KMS-11 (cell line): ENCODE measurements at regions not wholly inside any gene's neighbourhood (a gene's known extent, or its start where the extent isn't known, plus 50 kb on each side); places are given as distances from the start of the nearest gene placed in this dataset.
"Not testable (repeated sequence)": the region's sequence is repeated elsewhere in the genome, so short reads cannot be mapped to it uniquely, and the experiment has no call there.

Experiments
- H2AFZ ChIP-seq: fragments of 200-600 bp; sonication (generic); 2 replicates; pipeline ENCODE4 v1.6.1; 2016; ENCODE audit warnings: antibody characterized with exemption, mixed run types, low read depth
- H3K27ac ChIP-seq: fragments of 200-600 bp; sonication (generic); 2 replicates; pipeline ENCODE4 v1.6.1; 2016; ENCODE audit warnings: mild to moderate bottlenecking, mixed run types
- H3K27me3 ChIP-seq: fragments of 200-600 bp; sonication (generic); 2 replicates; pipeline ENCODE4 v1.6.1; 2017; ENCODE audit warnings: mild to moderate bottlenecking, low read depth, mixed run types, moderate library complexity; ENCODE audit not compliant: insufficient read depth
- H3K36me3 ChIP-seq: fragments of 200-600 bp; sonication (generic); 2 replicates; pipeline ENCODE4 v1.6.1; 2017; ENCODE audit warnings: mild to moderate bottlenecking, mixed run types; ENCODE audit not compliant: insufficient read depth
- H3K4me1 ChIP-seq: fragments of 200-600 bp; sonication (generic); 2 replicates; pipeline ENCODE4 v1.6.1; 2016; ENCODE audit warnings: mild to moderate bottlenecking, low read depth, mixed run types; ENCODE audit not compliant: poor library complexity, severe bottlenecking
- H3K4me2 ChIP-seq: fragments of 200-600 bp; sonication (generic); 2 replicates; pipeline ENCODE4 v1.7.0; 2016; ENCODE audit warnings: mild to moderate bottlenecking, mixed run types
- H3K4me3 ChIP-seq: fragments of 200-600 bp; sonication (generic); IDR thresholded peaks from 2 replicates; pipeline ENCODE4 v1.6.1; 2017; ENCODE audit warnings: low read depth, low read length, mixed read lengths; ENCODE audit not compliant: insufficient read depth
- H3K79me2 ChIP-seq: fragments of 200-600 bp; sonication (generic); 2 replicates; pipeline ENCODE4 v1.6.1; 2016; ENCODE audit warnings: low read depth, mixed run types; ENCODE audit not compliant: insufficient read depth
- H3K9ac ChIP-seq: fragments of 200-600 bp; sonication (generic); 2 replicates; pipeline ENCODE4 v1.6.1; 2016; ENCODE audit warnings: mild to moderate bottlenecking, mixed run types
- H4K20me1 ChIP-seq: fragments of 200-600 bp; sonication (generic); 2 replicates; pipeline ENCODE4 v1.6.1; 2016; ENCODE audit warnings: mild to moderate bottlenecking, mixed run types; ENCODE audit not compliant: insufficient read depth
- TF ChIP-seq, protein P1 (sequence below): fragments of 200-600 bp; sonication (generic); conservative IDR thresholded peaks from 2 replicates; pipeline ENCODE4 v1.6.1; 2017; ENCODE audit warnings: low read depth, mild to moderate bottlenecking, antibody characterized with exemption, low read length, moderate library complexity, mixed read lengths

GRCh38 chr11:15685306-15685705, 570.6 kb downstream of the INSC start:
- Histone ChIP-seq H3K27ac (no peak overlapping the region), H3K27me3 (no peaks in the 10 kb centered on the region), H3K9ac (no peak overlapping the region), H3K4me3 (no peak overlapping the region), H3K4me2 (no peak overlapping the region), H3K79me2 (no peaks in the 10 kb centered on the region), H4K20me1 (no peaks in the 10 kb centered on the region), H2AFZ (no peak overlapping the region), H3K36me3 (no peaks in the 10 kb centered on the region), H3K4me1 (no peaks in the 10 kb centered on the region)
- TF ChIP-seq, protein P1, sequence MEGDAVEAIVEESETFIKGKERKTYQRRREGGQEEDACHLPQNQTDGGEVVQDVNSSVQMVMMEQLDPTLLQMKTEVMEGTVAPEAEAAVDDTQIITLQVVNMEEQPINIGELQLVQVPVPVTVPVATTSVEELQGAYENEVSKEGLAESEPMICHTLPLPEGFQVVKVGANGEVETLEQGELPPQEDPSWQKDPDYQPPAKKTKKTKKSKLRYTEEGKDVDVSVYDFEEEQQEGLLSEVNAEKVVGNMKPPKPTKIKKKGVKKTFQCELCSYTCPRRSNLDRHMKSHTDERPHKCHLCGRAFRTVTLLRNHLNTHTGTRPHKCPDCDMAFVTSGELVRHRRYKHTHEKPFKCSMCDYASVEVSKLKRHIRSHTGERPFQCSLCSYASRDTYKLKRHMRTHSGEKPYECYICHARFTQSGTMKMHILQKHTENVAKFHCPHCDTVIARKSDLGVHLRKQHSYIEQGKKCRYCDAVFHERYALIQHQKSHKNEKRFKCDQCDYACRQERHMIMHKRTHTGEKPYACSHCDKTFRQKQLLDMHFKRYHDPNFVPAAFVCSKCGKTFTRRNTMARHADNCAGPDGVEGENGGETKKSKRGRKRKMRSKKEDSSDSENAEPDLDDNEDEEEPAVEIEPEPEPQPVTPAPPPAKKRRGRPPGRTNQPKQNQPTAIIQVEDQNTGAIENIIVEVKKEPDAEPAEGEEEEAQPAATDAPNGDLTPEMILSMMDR = no peak

DNA sequence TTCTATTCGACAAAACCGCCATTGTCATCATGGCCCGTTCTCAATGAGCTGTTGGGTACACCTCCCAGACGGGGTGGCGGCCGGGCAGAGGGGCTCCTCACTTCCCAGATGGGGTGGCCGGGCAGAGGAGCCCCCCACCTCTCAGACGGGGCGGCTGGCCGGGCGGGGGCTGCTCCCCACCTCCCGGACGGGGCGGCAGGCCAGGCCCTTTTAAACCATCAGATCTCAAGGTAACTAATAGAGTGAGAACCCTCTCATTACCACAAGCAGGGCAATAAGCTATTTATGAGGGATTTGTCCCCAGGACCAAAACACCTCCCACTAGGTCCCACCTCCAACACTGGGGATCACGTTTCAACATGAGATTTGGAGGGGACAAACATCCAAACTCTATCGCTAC, 571.5 kb downstream of the INSC start:
- not testable (repeated sequence) for H3K36me3 ChIP-seq, H3K9ac ChIP-seq, H3K27me3 ChIP-seq, H2AFZ ChIP-seq, H3K79me2 ChIP-seq, H4K20me1 ChIP-seq, H3K4me1 ChIP-seq, H3K4me3 ChIP-seq, H3K4me2 ChIP-seq, H3K27ac ChIP-seq

DNA sequence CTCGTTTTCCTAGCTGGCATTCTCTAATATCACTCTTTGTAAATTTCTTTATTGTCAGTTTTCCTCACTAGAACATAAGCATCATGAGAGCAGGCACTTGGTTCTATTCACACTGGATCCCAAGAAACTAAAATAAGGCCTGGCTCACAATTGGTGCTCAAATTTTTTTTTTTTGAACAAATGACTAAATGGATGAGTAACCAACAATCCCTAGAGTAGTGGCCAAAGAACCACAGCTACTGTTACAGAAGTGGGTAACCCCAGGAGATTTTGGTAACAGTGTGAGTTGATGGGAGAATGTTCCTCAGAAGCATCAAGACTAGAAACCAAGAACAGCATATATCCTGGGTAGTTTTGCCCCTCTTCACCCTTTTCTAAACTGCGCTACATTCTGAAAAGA, 572.6 kb downstream of the INSC start:
- no peak overlapping the region for H3K27ac ChIP-seq
- no peak overlapping the region for H3K4me2 ChIP-seq
- no peak overlapping the region for H3K4me3 ChIP-seq
- no peaks in the 10 kb centered on the region for H3K4me1 ChIP-seq
- no peaks in the 10 kb centered on the region for H3K79me2 ChIP-seq
- no peak overlapping the region for H3K9ac ChIP-seq
- H3K36me3 ChIP-seq = no peaks in the 10 kb centered on the region
- TF ChIP-seq, protein P1 = no peak
- H2AFZ ChIP-seq = no peak overlapping the region
- no peaks in the 10 kb centered on the region for H3K27me3 ChIP-seq
- no peaks in the 10 kb centered on the region for H4K20me1 ChIP-seq

DNA sequence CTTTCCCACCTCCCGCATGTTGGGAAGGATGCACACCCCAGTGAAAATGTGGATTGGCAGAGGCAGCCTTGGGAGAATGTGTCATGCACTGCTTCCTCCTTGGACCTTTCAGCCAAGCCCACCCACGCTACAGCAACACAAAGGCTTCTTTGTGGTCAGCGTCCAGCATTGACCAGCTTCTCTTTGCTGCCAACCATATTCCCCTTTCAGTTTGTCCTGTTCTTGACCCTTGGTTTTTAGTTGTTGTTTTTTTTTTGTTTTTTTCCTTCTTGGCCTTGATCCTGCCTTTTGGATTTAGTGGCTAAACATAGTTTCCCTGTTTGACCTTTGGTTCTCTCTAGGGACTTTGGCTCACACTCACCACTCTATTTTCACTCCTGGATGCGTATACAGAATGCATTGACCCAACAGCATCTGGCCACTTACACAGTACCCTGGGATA, 573.6 kb downstream of the INSC start:
- Histone ChIP-seq H3K9ac (no peak overlapping the region), H3K27me3 (no peaks in the 10 kb centered on the region), H3K4me1 (no peaks in the 10 kb centered on the region), H3K79me2 (no peaks in the 10 kb centered on the region), H3K4me2 (no peak overlapping the region), H3K36me3 (no peaks in the 10 kb centered on the region), H3K27ac (no peak overlapping the region), H2AFZ (no peak overlapping the region), H4K20me1 (no peaks in the 10 kb centered on the region), H3K4me3 (no peak overlapping the region)
- TF ChIP-seq, protein P1 = no peak

DNA sequence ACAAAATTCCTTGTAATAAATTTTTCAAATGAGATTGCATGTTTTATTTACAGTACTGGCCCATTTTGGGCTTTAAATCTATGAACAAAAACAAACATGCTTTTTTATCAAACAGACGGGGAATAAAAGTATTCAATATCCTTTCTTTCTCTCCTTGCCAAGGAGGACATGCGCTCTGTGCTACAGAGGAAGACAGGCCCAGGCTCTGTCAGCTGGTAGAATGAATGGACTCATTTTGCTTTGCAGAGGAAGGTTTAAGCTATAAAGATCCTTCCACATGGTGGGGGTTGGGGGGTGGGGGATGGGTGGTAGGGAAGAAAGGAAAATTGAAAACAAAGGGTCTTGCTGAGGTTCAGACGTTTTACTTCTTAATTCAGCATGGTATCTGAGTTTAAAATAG, 575.6 kb downstream of the INSC start:
- Histone ChIP-seq H3K4me3 (no peak overlapping the region), H3K79me2 (no peaks in the 10 kb centered on the region), H3K27ac (no peak overlapping the region), H3K27me3 (no peaks in the 10 kb centered on the region), H2AFZ (no peak overlapping the region), H3K4me1 (no peaks in the 10 kb centered on the region), H3K9ac (no peak overlapping the region), H3K4me2 (no peak overlapping the region), H3K36me3 (no peaks in the 10 kb centered on the region), H4K20me1 (no peaks in the 10 kb centered on the region)
- TF ChIP-seq, protein P1 = no peak
